Middle frontal gyrus (tissue), 1 donor: ENCODE measurements at regions not wholly inside any gene's neighbourhood (a gene's known extent, or its start where the extent isn't known, plus 50 kb on each side); places are given as distances from the start of the nearest gene placed in this dataset.

ENCODE experiments used
- DNase-seq: peaks from one replicate; pipeline ENCODE4 v3.0.0-alpha.2; 2015; ENCODE audit warnings: low spot score; ENCODE audit errors: extremely low spot score

DNA sequence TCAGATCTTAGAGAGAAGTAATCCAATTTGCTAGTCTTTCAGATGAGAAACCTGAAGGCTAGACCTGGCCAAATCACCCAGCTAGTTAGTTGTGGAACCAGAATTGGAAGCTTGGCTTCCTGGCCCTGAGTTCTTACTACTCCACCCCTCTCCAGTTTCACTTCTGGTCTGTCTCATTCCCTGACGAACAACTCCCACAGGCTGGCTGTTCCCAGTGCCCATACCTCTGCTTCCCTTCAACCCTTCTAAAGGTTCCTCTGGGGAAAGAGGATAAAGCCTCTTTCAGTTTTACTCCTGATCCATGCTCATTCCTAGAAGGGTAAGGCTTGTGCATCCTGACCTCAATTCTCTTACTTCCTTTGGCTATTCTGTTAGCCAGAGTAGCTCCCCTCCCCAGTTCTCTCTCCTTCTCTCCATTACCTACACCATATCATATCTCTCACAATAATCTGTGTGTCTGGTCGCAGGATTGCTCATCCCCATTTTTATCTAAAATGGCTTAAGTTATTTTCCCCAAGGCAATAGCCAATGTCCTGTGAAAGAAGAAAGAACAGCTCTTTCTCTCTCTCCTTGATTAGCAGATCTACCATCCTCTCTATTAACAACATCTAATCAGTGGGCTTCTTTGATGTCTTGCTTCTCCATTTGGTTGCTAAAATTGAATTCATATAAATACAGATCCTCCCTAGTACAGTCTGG is 155.0 kb upstream of the MAOA start:
- no peak for DNase-seq

DNA sequence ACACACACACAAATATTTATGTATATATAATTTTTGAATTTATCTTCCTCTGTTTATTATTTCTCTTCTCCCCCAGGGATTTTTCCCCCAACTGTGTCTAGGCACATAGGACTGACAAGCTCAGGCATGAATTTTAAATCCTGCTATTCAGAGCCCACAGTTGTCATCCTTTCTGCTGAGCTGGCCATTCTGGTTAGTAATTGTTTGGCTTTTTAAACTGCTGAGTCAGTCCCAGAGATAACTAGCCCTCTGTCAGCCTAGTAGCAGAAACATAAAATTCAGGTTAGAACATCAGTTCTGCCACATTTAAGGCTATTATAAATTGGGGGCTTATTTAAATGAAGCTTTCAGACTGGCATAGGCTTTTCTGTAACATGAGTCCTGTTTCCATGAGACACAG is 151.7 kb upstream of the MAOA start:
- no peak for DNase-seq

DNA sequence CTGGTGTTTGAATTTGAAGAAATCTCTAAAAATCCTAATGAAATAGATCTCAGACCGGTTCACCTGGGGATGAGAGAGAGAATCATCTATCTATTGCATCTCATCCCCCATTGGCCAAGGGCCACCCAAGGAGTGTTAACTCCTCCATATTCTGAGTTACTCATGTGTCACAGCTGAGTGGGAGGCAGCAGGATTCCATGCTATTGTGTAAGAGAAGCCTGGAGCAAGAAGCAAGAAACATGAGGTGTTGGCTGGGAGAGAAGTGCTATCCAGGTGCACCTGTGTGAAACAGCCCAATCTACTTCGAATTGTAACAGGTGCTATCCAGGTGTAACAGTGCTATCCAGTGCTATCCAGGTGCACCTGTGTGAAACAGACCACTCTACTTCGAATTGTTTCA is 150.3 kb upstream of the MAOA start:
- no peak for DNase-seq

DNA sequence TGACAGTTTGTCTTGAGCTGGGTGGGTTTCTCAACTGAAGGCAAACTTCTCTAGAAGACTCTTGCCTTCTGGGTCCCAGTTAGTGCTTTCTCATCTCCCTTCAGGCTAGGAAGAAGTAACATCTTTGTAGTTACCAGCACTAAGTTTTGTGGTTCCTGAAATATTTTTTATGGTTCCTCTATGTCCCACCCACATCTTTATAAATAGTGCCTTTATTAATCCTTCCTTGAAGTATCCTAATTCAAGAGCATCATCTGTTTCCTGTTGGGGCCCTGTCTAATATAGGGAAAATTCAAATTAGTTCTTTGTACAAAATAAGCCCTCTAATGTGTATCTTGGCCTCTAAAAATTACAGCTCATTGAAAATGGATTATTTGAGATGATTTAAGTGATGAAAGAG is 147.4 kb upstream of the MAOA start:
- DNase-seq: no peak

DNA sequence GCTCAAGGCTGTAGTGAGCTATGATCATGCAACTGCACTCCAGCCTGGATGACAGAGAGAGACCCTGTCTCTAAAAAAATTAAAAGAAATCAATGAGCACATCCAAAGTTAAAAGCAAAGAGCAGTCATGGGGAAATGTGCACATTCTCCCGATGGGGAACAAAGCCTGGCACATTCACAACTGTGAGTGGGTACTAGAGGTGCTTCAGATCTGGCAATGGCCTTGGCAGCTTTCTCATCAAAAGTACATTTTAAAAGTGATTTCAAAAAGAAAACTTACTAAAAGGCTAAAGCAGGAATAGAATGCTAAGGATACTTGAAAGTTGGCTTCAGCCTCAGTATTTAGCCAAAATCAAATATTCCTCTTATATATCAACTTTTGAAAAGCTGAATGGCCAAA is 145.9 kb upstream of the MAOA start:
- DNase-seq: no peak

DNA sequence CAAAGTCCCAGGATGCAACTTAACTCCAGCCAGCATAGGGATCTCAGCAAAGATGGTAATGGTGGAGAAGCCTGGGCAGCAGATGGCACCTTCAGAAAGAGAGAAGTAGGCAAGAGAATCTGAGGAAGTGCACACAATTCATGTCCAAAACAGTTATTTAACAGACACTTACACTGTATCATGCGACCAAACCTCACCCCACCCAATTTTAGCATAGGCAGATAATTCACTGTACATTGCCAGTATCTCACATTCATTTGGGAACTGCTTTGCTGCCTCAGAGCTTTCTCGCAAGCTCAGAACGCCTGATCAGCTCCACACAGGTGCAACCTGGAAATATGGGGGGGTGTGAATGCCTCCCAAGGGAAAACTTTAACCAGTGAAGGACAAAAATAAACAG is 143.0 kb upstream of the MAOA start:
- no peak for DNase-seq

DNA sequence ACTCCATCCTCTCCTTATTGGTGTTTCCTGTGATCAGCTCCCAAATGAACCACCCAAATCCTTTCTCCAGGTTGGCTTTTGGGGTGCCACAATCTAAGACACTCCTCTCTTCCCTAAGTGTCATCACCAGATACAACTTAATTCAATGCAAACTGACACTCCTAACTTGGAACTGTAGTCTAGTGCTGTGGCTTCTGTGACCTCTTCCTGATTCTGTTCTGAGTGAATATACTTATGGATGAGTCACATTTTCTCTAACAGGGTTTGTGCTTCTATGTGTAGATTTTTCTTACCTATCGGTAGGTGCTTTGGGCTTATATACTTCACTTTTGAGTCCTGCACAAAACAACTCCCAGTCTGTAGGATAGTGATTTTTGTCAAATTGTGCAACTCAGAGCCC is 141.3 kb upstream of the MAOA start:
- no peak for DNase-seq

DNA sequence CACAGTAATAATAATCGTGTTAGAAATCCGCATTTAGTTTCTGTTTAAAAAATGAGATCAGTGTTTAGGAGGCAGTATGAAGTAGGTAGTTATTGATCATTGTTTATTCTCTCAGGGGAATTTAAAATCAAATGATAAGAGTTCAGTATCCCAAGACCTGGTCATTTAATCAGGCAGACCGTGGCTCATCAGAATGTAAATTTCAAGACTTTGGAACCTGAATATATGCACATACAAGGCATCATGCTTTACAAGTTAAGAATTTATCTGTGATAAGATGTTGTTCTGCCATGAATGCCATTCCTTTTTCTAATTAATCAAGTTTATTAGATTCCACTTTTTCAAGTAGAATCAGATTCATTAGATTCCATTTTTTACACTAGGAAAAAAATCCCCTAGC is 133.5 kb upstream of the MAOA start:
- DNase-seq: no peak

DNA sequence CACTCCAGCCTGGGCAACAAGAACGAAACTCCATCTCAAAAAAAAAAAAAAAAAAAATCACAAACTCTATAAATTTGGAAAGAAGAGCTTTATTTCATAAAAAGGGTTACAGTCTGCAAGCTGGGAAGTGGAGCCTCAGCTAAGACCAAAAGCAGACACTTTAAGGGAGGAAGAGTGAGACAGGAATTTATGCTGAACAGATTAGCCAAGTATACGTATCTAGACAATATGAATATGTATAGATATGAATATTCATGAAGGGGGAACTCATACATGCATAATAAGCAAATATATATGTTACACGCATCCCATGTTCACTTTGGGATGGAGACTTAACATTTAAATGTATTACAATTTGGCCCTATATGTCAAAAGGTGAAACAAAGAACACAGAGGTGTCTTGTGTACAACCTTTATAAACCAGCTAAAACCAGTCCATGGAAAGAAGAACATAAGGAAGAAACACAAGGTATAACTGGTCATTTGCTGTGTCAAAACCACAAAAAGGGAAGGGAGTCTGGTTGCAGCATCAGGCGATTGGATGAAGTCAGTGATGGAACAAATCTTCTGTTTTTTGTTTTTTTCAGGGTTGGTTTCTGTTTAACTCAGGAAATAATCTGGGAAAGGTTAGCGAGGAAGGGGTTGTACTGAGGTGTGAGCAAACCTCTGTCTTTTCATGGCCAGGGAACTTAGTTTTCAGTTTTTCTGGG is 130.0 kb upstream of the MAOA start:
- no peak for DNase-seq

DNA sequence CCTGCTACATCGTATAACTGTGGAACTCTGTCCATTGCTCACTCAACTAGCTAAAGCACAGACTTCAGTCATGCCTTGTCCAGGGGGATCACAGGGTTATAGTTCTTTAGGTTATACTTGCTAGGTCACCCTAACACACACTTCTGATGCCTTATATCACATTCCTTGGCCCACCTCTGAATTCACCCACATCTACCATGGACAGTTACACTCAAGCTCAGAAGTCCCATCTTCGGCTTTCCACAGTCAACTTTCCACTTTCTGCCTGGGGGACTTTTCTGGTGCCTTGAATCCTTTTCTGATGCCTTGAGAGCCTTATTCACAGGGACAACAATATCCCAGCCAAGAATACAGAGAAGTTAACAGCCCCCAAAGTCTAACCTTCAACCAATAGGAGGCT is 129.2 kb upstream of the MAOA start:
- no peak for DNase-seq

DNA sequence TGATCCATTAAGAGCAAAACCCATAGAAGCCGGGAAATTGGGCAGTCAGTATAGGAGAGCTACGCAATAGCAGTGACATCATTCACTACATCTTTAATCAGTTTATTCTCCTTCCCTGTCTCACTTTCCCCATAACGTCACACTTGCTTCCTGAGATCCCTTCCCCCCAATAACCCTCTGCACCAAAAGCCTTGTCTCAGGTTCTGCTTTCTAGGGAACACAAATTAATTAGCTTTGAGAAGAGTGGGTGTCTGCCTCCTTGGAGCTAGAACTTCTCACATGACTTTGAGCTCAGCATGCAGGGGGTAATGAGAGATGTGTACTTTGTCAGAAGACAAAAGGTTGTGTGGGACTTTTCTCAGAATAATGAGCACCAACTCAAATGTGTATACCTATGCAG is 128.3 kb upstream of the MAOA start:
- DNase-seq: no peak

DNA sequence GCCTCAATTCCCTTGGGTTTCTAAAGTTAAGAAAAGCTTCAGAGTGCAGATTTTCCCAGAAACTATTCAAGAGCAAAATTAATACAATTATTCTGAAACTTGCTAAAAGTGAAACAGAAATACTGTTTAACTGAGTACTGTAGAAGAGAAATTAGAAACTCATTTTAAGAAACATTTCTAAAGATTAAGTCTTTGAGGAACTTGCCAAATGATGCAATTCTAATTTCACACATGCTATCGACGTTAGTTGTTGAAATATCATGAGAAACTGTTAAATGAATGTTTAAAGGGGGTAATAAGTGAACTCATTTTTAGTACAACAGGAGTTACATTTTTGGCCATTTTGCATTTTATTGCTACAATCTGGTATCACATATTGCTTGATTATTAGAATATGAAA is 125.3 kb upstream of the MAOA start:
- DNase-seq: no peak

DNA sequence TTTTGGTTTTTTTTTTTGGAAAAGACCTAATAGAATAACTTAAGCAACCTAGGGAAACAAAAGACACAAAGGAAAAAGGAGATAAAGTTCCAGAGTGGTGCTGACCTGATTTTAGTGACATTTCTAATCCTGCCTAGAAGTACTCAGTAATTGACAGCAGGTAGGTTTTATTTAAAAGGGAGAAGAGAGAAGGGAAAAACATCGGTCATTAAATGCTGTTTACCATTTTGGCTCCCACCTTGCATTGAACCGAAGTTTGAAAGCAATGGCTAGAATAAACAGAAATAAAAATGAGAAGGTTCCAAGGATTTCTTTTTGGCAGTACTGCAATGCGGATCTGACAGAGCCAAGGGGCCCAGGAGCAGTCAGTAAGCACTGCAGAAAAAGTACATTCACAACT is 115.8 kb upstream of the MAOA start:
- no peak for DNase-seq

DNA sequence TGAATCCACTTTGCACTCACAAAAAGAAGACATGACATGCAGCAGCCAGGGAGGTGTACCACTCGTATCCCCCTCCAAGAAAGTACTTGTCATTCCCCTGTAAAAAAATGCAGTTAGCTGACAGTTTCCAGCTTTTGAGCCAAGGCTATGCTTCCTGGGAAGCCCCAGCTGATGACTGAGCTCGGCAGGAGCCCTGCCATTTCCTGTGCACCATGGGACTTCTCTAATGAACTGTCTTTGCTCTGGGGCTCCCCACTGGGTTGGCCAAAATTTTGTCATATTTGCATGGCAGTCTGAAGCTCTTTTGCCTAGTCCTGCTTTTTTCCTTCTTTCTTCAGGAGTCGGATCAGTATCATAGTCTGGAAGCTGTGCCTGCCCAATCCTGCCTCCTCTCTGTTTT is 104.5 kb upstream of the MAOA start:
- no peak for DNase-seq

DNA sequence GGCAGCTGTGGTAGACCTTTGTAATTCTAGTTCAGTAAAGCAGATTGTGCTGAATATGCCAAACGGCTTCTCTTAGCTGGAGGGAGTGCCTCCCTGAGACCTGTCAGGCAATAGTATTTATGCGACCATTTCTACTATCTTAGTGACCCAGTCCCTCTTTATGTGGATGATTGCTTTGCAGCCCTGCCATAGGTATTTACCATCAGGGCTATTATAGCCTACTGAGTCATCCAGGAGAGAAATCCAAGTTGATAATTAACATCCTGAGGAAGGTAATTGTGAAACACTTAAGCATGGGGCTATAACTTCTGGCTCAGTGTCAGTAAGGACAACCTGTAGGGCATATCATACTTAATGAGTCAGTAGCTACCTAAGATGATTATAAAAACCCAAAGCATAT is 103.9 kb upstream of the MAOA start:
- DNase-seq: no peak

DNA sequence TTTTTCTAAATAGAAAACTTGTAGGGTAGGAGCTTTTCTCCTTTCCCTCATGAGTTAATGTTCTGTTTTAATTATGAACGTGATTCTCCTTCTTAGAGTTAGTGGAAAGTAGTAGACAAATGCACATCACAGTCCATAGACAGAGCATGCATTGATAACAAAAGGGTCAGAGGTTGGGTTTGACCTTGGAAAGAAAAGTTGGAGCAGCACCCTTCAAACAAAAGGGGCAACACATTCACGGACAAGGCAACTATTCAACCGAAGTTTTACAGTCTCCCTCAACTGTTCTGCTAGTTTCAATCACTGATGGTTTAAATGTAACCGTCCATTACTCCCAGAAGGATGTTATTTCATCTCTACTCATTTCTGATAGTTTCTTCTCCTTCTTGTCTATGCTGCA is 103.4 kb upstream of the MAOA start:
- no peak for DNase-seq

DNA sequence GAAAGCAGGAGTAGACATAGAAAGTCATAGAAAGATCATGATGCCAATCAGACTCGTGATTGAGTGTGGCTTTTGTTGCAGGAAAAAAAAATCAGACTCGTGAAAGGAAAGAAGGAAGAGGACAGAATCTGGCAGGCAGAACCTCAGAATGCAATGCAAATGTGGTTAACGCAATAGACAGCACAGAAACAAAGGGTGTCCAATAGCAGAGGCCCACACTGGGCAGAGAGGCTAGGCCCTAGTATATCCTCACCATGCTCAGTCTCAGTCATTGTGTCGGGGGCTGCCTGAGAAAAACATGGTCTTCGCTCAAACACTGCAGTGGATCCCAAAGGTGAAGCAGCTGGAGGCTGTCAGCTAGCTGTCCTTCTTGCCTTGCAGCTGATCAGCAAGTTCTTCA is 102.8 kb upstream of the MAOA start:
- no peak for DNase-seq

DNA sequence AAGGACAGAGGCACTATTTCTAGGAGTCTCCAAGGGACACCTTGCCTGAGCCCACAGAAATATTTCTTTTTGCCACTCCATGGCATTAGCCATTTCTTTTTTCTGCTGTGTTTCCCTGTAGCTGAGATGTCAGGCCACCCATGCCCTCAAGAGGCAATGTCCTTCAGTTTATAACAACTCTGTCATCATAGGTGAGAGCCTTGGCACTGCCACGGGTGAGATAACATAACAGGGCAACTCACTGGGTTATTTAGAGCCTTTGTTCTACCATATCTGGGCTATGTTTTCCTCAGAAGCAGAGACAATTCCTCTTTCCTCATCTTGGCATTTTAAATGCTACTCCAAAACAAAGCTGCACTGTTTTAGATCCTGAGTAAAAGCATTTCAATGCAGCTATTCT is 99.9 kb upstream of the MAOA start:
- no peak for DNase-seq

DNA sequence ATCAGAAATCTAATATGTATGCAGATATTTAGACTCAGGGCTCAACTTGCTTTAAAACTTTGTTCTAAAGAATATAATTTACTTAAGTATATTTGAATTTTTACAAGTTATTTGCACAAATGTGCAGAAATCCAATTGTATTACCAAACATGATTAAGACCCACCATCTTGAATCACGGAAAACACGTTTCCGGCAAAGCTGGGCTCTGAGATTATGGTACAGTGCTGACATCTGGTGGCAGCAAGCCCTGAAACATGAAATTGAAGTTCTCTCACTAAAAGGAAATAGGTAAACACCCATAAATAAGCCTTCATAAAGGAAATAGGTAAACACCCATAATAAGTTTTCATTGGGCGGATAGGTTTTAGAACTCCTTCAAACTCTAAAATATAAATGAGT is 98.3 kb upstream of the MAOA start:
- DNase-seq: peak; percentile 7

DNA sequence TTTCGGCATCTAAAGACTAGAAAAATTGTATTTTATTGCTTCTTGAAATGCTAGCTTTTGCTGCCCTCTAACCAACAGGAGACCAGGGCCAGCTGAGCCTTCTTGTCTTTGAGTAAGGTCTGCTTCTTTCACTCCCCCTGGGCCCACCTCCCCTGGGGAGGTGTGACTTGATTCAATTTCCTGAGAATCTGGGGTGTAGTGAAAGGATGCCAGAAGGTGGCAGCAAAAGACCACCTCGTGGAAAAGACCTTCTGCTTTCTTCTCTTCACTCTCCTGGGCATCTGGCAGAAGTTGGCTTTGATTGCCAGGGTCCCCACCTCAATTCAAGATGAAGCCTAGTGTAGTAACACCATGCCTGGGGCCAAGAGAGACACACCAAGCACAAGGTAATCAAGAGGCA is 96.5 kb upstream of the MAOA start:
- no peak for DNase-seq

DNA sequence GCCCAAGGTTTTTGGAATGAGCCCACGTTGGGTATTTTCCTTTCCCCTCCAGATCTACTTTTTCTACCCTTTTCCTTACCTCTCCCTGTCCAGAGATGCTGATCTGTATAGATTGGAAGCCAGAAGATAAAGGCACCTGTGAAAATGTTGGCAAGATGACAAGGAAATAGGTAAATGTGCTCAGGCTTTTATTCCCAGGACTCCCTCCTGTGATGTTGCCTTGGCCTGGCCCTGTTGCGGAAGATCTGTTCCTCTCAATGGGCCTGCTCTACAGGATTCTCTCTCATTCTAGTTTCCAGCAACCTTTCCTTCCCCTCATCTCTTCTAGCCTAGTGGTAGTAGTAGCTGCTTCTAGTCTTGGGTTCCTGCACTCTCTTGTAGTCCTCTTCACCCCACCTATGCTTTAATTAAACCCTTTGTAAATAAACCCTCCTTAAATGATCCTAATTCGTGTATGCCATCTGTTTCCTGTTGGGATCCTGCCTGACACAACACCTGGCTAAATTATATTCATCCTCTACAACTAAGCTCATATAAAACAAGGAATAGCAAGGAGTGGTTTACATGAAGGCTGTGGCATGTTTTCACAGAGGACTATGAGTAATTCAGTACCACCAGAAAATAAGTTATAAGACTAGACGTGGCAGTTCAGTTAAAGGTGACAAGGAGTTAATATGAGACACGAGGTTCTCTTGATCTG is 95.7 kb upstream of the MAOA start:
- DNase-seq: no peak

DNA sequence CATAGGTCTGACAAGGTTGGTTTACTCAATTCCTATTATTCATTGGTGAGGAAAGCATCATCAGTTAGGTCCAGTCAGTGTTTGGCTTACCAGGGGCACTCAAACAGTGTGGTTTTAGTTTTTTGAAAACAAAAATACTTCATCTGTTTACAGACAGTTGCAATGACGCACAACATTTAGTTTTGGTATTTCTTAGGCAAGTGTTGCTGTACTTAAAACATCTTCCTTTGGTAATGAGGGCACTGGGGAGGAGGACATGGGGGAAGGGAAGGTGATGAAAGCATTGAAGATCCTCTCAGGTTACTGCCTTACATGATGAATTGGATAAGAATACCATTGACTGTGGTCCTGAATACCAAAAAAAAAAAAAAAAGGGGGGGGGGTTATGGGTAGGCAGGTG is 93.7 kb upstream of the MAOA start:
- no peak for DNase-seq

DNA sequence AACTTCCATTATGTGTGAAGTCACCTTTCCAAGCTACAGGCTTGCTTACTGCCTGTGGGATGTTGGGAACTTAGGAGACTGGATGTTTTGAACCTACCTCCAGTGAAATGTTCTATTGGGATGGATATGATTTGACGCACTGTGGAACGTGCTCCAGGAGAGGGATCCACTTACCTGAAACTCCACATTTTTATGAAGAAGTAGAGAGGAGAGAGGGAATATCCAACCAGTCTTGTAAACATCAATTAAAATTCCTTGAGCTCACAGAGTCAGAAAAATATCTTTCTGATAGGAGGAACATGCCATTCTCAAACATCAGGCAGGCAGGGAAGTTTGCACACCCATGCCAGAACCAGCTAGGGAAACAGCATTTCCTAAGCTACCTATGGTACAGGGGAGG is 91.1 kb upstream of the MAOA start:
- DNase-seq: no peak
